Smooth muscle cell (in vitro differentiated cells): ENCODE measurements at regions not wholly inside any gene's neighbourhood (a gene's known extent, or its start where the extent isn't known, plus 50 kb on each side); places are given as distances from the start of the nearest gene placed in this dataset.

Experiments used
- DNase-seq: peaks from one replicate; lab custom pipeline; 2025; ENCODE audit not compliant: unreplicated experiment; lab: John Stamatoyannopoulos, UW
- H2AFZ ChIP-seq: fragments of 200-600 bp; sonication (generic); 2 replicates; pipeline ENCODE4 v1.6.0; 2016; ENCODE audit warnings: antibody characterized with exemption, low read depth, mild to moderate bottlenecking
- H3F3A ChIP-seq: fragments of 200-600 bp; sonication (generic); 2 replicates; pipeline ENCODE4 v1.6.0; 2017; ENCODE audit warnings: antibody characterized with exemption, low read depth
- H3K27ac ChIP-seq: fragments of 200-600 bp; sonication (generic); 2 replicates; pipeline ENCODE4 v1.5.1; 2016; ENCODE audit warnings: low read depth, mild to moderate bottlenecking
- H3K27me3 ChIP-seq: fragments of 200-600 bp; sonication (generic); 2 replicates; pipeline ENCODE4 v1.6.1; 2016; ENCODE audit warnings: low read depth, mild to moderate bottlenecking
- H3K36me3 ChIP-seq: fragments of 200-600 bp; sonication (generic); 2 replicates; pipeline ENCODE4 v1.5.1; 2016; ENCODE audit warnings: low read depth
- H3K4me1 ChIP-seq: fragments of 200-600 bp; sonication (generic); 2 replicates; pipeline ENCODE4 v1.5.1; 2016; ENCODE audit warnings: low read depth
- H3K4me2 ChIP-seq: fragments of 200-600 bp; sonication (generic); 2 replicates; pipeline ENCODE4 v1.6.0; 2016; ENCODE audit warnings: mild to moderate bottlenecking
- H3K4me3 ChIP-seq: fragments of 200-600 bp; sonication (generic); 2 replicates; pipeline ENCODE4 v1.5.1; 2016; ENCODE audit warnings: mild to moderate bottlenecking
- H3K79me2 ChIP-seq: fragments of 200-600 bp; sonication (generic); 2 replicates; pipeline ENCODE4 v1.6.0; 2016; ENCODE audit warnings: low read depth, mild to moderate bottlenecking
- H3K9ac ChIP-seq: fragments of 200-600 bp; sonication (generic); 2 replicates; pipeline ENCODE4 v1.6.0; 2016; ENCODE audit warnings: low read depth
- H3K9me3 ChIP-seq: fragments of 200-600 bp; sonication (generic); replicated peaks from 2 replicates; pipeline ENCODE4 v1.5.1; 2016; ENCODE audit warnings: low read depth
- H4K20me1 ChIP-seq: fragments of 200-600 bp; sonication (generic); 2 replicates; pipeline ENCODE4 v1.6.0; 2016; ENCODE audit warnings: low read depth
- WGBS: methylation state at CpG from one replicate; pipeline ENCODE4 v1.1.7; 2016; ENCODE audit warnings: low lambda C conversion rate; 5-methylcytosine and 5-hydroxymethylcytosine counted together
- TF ChIP-seq, protein P1 (sequence below): fragments of 200-600 bp; sonication (generic); IDR thresholded peaks from 2 replicates; pipeline ENCODE4 v1.5.1; 2017; ENCODE audit warnings: borderline replicate concordance, mild to moderate bottlenecking, antibody characterized with exemption; ENCODE audit not compliant: insufficient read depth, poor library complexity, severe bottlenecking

DNA sequence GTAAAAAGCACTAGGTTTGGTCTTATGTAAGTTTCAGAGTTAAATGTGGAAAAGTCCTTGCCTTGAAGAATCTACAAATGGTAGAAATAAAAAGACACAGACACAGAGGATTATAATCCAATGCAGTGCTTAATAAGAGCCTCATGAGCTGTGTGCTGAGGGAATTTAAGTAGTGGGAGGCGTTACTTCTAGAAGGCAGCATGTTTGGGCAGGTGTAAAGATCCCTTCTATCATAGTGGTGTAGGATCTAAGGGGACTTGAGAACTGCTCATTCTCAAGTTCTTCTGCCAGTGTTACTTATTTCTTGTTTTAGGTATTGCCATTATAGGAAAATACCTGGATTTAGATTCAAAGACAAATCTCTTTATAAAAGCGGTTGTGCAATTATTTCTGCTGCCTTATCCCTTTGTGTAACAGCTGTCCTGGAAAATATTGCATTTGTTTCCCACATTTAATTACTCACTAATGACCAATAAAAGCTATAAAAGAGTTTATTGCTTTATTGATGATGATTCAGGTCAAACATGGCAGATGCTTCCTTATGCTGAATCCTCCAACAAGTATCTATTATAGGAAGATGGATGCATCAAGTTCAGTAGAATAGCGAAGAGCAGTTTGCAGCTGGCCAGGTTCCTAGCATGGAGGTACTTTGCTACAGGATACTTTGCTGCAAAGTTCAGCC is 132.5 kb upstream of the IVNS1ABP start:
- no peaks in the 10 kb centered on the region for H3K27me3 ChIP-seq
- no peak overlapping the region for H3K27ac ChIP-seq
- no peaks in the 10 kb centered on the region for H3K9me3 ChIP-seq
- TF ChIP-seq, protein P1, sequence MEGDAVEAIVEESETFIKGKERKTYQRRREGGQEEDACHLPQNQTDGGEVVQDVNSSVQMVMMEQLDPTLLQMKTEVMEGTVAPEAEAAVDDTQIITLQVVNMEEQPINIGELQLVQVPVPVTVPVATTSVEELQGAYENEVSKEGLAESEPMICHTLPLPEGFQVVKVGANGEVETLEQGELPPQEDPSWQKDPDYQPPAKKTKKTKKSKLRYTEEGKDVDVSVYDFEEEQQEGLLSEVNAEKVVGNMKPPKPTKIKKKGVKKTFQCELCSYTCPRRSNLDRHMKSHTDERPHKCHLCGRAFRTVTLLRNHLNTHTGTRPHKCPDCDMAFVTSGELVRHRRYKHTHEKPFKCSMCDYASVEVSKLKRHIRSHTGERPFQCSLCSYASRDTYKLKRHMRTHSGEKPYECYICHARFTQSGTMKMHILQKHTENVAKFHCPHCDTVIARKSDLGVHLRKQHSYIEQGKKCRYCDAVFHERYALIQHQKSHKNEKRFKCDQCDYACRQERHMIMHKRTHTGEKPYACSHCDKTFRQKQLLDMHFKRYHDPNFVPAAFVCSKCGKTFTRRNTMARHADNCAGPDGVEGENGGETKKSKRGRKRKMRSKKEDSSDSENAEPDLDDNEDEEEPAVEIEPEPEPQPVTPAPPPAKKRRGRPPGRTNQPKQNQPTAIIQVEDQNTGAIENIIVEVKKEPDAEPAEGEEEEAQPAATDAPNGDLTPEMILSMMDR = no peak
- no peak overlapping the region for H3K9ac ChIP-seq
- H2AFZ ChIP-seq = no peak overlapping the region
- H3K36me3 ChIP-seq = no peaks in the 10 kb centered on the region
- no peak for DNase-seq
- H3K4me1 ChIP-seq = no peaks in the 10 kb centered on the region
- 98% methylated on average over 3 of the region's 3 CpGs for WGBS
- H3K79me2 ChIP-seq = no peaks in the 10 kb centered on the region
- H3F3A ChIP-seq = no peaks in the 10 kb centered on the region
- H3K4me3 ChIP-seq = no peak overlapping the region
- no peaks in the 10 kb centered on the region for H4K20me1 ChIP-seq
- H3K4me2 ChIP-seq = no peak overlapping the region

DNA sequence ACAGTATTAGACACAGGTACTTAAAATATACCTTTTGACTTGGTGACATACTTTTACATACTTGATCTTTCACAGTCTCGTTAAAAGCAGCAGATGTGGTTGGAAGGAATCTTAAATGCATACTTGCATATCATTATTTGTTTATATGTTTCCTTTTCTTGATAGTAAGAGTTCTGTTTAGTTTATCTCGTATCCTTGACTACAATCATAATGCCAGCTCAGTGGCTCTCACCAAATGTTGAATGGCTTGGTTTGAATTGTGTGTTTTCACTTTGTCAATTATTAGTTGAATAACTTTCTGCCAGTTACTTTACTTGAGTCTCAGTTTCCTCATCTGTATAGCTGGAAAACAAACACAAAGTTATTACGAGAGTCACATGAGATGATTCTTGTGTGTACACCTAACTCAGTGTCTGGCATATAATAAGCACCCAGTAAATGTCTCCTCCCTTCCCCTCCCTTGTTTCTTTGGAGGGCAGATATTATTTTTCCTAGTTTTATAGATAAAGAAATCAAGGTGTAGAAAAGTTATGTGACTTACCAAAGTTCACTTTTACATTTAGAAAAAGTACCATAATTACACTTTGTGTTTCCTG is 131.6 kb upstream of the IVNS1ABP start:
- H3K36me3 ChIP-seq = no peaks in the 10 kb centered on the region
- no peak overlapping the region for H3K9ac ChIP-seq
- DNase-seq = no peak
- no peak overlapping the region for H3K4me3 ChIP-seq
- H3K79me2 ChIP-seq = no peaks in the 10 kb centered on the region
- WGBS = 48% methylated on average over 3 of the region's 3 CpGs
- H3K27ac ChIP-seq = peak overlapping the region; percentile 27
- H3K9me3 ChIP-seq = no peaks in the 10 kb centered on the region
- no peaks in the 10 kb centered on the region for H3K27me3 ChIP-seq
- H4K20me1 ChIP-seq = no peaks in the 10 kb centered on the region
- H3F3A ChIP-seq = no peaks in the 10 kb centered on the region
- H3K4me1 ChIP-seq = no peaks in the 10 kb centered on the region
- H2AFZ ChIP-seq = no peak overlapping the region
- TF ChIP-seq, protein P1 = no peak
- no peak overlapping the region for H3K4me2 ChIP-seq

DNA sequence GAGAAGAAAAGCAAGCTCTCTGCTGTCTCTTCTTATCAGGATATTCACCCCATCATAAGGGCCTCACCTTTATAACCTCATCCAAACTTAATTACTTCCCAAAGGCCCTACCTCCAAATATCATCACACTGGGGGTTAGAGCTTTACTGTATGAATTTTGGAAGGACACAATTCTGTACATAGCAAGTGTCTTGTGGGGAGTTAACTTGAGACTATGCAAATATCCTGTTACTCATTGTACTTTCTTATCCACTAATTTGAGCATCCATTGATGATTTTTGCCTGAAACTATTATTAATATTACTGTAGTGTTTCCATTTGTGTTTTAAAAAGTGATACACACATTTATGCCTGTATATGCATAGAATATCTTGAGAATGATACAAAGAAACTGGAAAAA is 129.1 kb upstream of the IVNS1ABP start:
- H3K4me1 ChIP-seq = no peaks in the 10 kb centered on the region
- no peaks in the 10 kb centered on the region for H3F3A ChIP-seq
- TF ChIP-seq, protein P1 = no peak
- no peaks in the 10 kb centered on the region for H3K36me3 ChIP-seq
- no peak overlapping the region for H3K4me2 ChIP-seq
- no peaks in the 10 kb centered on the region for H3K9me3 ChIP-seq
- no peak overlapping the region for H3K27ac ChIP-seq
- no peak for DNase-seq
- no peaks in the 10 kb centered on the region for H4K20me1 ChIP-seq
- H3K27me3 ChIP-seq = no peaks in the 10 kb centered on the region
- no peak overlapping the region for H3K4me3 ChIP-seq
- H3K79me2 ChIP-seq = no peaks in the 10 kb centered on the region
- H2AFZ ChIP-seq = no peak overlapping the region
- H3K9ac ChIP-seq = no peak overlapping the region

DNA sequence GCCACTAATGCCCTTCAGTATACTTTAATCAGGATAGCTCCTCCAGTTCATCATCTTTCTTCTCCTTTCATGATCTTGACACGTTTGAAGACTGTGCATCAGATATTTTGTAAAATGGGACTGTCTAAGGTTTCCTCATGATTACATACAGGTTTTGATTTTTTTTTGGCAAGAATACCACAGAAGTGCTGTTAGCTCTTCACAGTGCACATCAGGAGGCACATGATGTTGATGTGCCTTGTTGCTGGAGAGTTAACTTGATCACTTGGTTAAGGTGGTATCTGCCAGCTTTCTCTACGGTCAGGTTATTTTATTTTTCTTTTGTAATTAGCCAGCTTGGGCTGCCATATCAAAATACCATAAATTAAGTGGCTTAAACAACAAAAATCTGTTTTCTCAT is 128.6 kb upstream of the IVNS1ABP start:
- Histone ChIP-seq H3K4me2 (no peak overlapping the region), H3K4me1 (no peaks in the 10 kb centered on the region), H3K9me3 (no peaks in the 10 kb centered on the region), H3K79me2 (no peaks in the 10 kb centered on the region), H3F3A (no peaks in the 10 kb centered on the region), H2AFZ (no peak overlapping the region), H3K27me3 (no peaks in the 10 kb centered on the region), H4K20me1 (no peaks in the 10 kb centered on the region), H3K4me3 (no peak overlapping the region), H3K36me3 (no peaks in the 10 kb centered on the region), H3K27ac (no peak overlapping the region), H3K9ac (no peak overlapping the region)
- 83% methylated on average over 2 of the region's 2 CpGs for WGBS
- DNase-seq = no peak
- TF ChIP-seq, protein P1 = no peak
